HL-60 (cell line): ENCODE measurements at regions not wholly inside any gene's neighbourhood (a gene's known extent, or its start where the extent isn't known, plus 50 kb on each side); places are given as distances from the start of the nearest gene placed in this dataset.

Experiments
- DNase-seq, 2 experiments: peaks; one replicate each; pipeline ENCODE4 v3.0.0-alpha.2; 2010 to 2020; ENCODE audit warnings: low read depth in 1 of 2, low spot score in 1 of 2
- H3K27ac ChIP-seq: fragments of 250-450 bp; sonication (Bioruptor Pico); replicated peaks from 2 replicates; pipeline ENCODE4 v1.5.1; 2020; ENCODE audit warnings: mild to moderate bottlenecking, moderate library complexity
- H3K27me3 ChIP-seq: fragments of 250-450 bp; sonication (Bioruptor Pico); 2 replicates; pipeline ENCODE4 v1.5.1; 2021; ENCODE audit warnings: mild to moderate bottlenecking, moderate library complexity; ENCODE audit not compliant: insufficient read depth, poor library complexity, severe bottlenecking
- H3K4me3 ChIP-seq: replicated peaks from 2 replicates; pipeline ENCODE4 v1.5.1; 2011; ENCODE audit warnings: mild to moderate bottlenecking, control low read depth, low read length; ENCODE audit not compliant: insufficient read depth
- GABPA ChIP-seq: IDR thresholded peaks from 2 replicates; pipeline ENCODE4 v1.6.1; 2012; ENCODE audit warnings: low read depth
- POLR2AphosphoS5 ChIP-seq: IDR thresholded peaks from 2 replicates; pipeline ENCODE4 v1.6.1; 2012; ENCODE audit warnings: low read depth
- SPI1 ChIP-seq: IDR thresholded peaks from 2 replicates; pipeline ENCODE4 v1.6.1; 2012; ENCODE audit warnings: low read depth, mild to moderate bottlenecking, borderline replicate concordance
- TF ChIP-seq, protein P1 (sequence below): IDR thresholded peaks from 2 replicates; pipeline ENCODE4 v1.6.1; 2012; ENCODE audit warnings: low read depth; ENCODE audit not compliant: insufficient replicate concordance
- TF ChIP-seq, protein P2 (sequence below): IDR thresholded peaks from one replicate; pipeline ENCODE4 v1.5.1; 2011; ENCODE audit warnings: low read length, control low read depth, inconsistent platforms; ENCODE audit not compliant: insufficient read depth

DNA sequence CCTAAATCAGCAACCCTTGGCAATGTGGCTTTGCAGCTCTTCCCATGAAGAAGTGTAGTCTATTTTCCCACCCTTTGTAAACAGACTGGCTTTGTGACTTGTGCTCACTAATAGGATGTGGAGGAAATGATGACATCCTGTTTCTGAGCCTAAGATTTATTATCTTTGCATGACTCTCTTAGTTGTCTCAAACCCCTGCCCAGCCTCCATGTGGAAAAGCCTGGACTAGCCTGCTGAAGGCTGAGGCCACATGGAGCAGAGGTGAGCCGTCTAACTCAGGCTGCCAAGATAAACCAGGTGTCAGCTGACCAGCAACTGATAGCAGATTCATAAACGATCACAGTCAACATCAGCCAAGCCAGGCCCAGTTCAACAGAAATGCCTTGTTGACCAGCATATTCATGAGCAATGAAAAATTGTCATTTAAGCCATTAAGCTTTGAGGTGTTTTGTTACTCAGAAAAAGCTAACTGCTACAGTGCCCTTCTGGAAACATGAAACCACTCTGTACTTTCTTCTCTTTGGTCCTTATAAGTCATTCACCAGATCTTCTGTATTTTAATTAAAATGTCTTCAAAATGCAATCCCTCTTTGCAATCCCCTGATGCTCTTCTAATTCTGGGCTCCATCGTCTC is 586.3 kb upstream of the ANKRD30A start:
- H3K4me3 ChIP-seq, result no peak overlapping the region
- TF ChIP-seq SPI1, result no peak
- TF ChIP-seq POLR2AphosphoS5, result no peak
- TF ChIP-seq, protein P1, sequence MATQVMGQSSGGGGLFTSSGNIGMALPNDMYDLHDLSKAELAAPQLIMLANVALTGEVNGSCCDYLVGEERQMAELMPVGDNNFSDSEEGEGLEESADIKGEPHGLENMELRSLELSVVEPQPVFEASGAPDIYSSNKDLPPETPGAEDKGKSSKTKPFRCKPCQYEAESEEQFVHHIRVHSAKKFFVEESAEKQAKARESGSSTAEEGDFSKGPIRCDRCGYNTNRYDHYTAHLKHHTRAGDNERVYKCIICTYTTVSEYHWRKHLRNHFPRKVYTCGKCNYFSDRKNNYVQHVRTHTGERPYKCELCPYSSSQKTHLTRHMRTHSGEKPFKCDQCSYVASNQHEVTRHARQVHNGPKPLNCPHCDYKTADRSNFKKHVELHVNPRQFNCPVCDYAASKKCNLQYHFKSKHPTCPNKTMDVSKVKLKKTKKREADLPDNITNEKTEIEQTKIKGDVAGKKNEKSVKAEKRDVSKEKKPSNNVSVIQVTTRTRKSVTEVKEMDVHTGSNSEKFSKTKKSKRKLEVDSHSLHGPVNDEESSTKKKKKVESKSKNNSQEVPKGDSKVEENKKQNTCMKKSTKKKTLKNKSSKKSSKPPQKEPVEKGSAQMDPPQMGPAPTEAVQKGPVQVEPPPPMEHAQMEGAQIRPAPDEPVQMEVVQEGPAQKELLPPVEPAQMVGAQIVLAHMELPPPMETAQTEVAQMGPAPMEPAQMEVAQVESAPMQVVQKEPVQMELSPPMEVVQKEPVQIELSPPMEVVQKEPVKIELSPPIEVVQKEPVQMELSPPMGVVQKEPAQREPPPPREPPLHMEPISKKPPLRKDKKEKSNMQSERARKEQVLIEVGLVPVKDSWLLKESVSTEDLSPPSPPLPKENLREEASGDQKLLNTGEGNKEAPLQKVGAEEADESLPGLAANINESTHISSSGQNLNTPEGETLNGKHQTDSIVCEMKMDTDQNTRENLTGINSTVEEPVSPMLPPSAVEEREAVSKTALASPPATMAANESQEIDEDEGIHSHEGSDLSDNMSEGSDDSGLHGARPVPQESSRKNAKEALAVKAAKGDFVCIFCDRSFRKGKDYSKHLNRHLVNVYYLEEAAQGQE, result no peak
- no peak for TF ChIP-seq GABPA
- TF ChIP-seq, protein P2, sequence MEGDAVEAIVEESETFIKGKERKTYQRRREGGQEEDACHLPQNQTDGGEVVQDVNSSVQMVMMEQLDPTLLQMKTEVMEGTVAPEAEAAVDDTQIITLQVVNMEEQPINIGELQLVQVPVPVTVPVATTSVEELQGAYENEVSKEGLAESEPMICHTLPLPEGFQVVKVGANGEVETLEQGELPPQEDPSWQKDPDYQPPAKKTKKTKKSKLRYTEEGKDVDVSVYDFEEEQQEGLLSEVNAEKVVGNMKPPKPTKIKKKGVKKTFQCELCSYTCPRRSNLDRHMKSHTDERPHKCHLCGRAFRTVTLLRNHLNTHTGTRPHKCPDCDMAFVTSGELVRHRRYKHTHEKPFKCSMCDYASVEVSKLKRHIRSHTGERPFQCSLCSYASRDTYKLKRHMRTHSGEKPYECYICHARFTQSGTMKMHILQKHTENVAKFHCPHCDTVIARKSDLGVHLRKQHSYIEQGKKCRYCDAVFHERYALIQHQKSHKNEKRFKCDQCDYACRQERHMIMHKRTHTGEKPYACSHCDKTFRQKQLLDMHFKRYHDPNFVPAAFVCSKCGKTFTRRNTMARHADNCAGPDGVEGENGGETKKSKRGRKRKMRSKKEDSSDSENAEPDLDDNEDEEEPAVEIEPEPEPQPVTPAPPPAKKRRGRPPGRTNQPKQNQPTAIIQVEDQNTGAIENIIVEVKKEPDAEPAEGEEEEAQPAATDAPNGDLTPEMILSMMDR, result no peak
- no peak overlapping the region for H3K27ac ChIP-seq
- no peaks in the 10 kb centered on the region for H3K27me3 ChIP-seq
- DNase-seq, result no peak

DNA sequence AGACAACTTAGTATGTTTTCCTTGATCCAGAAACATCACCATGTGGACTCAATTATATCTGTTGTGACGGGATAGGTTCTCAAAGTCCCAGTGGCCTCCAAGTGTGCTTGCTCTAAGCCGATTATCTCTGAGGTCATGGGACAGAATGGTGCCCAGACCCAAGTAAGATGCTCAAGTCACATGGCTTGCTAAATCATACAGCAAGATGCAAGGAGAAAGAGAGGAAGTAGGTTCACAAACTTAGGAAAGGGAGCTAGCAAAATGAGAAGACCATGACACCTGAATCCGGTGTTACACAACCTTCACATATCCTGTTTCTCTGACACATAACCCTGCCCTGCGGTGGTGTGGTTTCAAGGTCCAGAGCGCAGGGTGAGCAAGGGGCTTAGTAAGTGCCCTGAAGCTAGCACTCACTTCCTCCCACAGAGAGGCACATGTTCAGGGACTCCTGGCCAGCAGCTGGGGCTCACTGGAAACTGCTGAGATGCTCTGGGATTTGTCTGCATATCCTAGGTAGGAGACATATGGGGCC is 590.9 kb upstream of the ANKRD30A start:
- peak; percentile 72 to 74 for DNase-seq
- H3K27me3 ChIP-seq, result no peaks in the 10 kb centered on the region
- peak; percentile 80 for TF ChIP-seq POLR2AphosphoS5
- 0 out of 2 replicates have a peak, but pooled peaks have one; percentile 39 for TF ChIP-seq GABPA
- TF ChIP-seq SPI1, result peak; percentile 85
- TF ChIP-seq, protein P2, result no peak
- TF ChIP-seq, protein P1, result no peak
- H3K4me3 ChIP-seq, result no peak overlapping the region
- H3K27ac ChIP-seq, result no peak overlapping the region

DNA sequence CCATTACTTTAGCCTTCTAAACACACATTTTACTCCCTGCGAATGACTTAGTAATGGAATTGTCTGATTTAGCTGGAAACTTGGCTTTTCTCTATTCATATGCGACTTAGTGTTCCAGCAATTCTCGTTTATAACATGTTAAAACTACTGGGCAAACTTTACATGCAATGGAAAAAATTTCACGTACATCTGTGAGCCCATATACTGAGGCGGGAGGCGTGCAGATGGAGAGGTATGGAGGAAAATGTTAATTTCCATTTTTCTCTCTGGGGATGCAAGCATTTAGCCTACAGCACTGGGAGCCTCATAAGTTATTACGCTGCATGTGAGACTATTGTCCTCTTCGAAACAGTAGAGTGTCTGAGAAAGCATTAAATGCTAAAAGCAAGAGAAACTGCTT is 591.5 kb upstream of the ANKRD30A start:
- H3K27me3 ChIP-seq, result no peaks in the 10 kb centered on the region
- no peak overlapping the region for H3K27ac ChIP-seq
- no peak overlapping the region for H3K4me3 ChIP-seq
- no peak for DNase-seq
- TF ChIP-seq, protein P1, result no peak
- TF ChIP-seq SPI1 (no peak), POLR2AphosphoS5 (no peak), GABPA (no peak)
